Neutrophil (primary cell): ENCODE measurements at regions not wholly inside any gene's neighbourhood (a gene's known extent, or its start where the extent isn't known, plus 50 kb on each side); places are given as distances from the start of the nearest gene placed in this dataset.
"Not testable (repeated sequence)": the region's sequence is repeated elsewhere in the genome, so short reads cannot be mapped to it uniquely, and the experiment has no call there.

Experiments
- H3K27ac ChIP-seq: fragments of 200-600 bp; sonication (generic); 2 replicates; pipeline ENCODE4 v1.5.1; 2016; ENCODE audit warnings: mild to moderate bottlenecking, moderate library complexity
- H3K27me3 ChIP-seq: fragments of 200-600 bp; sonication (generic); 2 replicates; pipeline ENCODE4 v1.6.0; 2016; ENCODE audit warnings: mild to moderate bottlenecking
- H3K36me3 ChIP-seq: fragments of 200-600 bp; sonication (generic); 2 replicates; pipeline ENCODE4 v1.5.1; 2017
- H3K4me1 ChIP-seq, 2 experiments: fragments of 200-600 bp in 1 of 2; sonication (generic) in 1 of 2; 1 replicate in 1 of 2; 2 replicates in 1 of 2; pipeline versions ENCODE4 v1.5.1 to v1.6.1; 2013 to 2016; ENCODE audit warnings: low read depth in 1 of 2, low read length in 1 of 2, mild to moderate bottlenecking in 1 of 2, moderate library complexity in 1 of 2; ENCODE audit not compliant: control insufficient read depth in 1 of 2, insufficient read depth in 1 of 2
- H3K4me3 ChIP-seq, 2 experiments: fragments of 200-600 bp in 1 of 2; sonication (generic) in 1 of 2; 1 replicate in 1 of 2; 2 replicates in 1 of 2; pipeline ENCODE4 v1.5.1; 2013 to 2016; ENCODE audit warnings: low read depth in 1 of 2, low read length in 1 of 2, mild to moderate bottlenecking in 1 of 2, moderate library complexity in 1 of 2
- H3K9me3 ChIP-seq: fragments of 200-600 bp; sonication (generic); 2 replicates; pipeline ENCODE4 v1.5.1; 2016
- TF ChIP-seq, protein P1 (sequence below): fragments of 200-600 bp; sonication (generic); IDR thresholded peaks from 2 replicates; pipeline ENCODE4 v1.5.1; 2016; ENCODE audit warnings: antibody characterized with exemption

DNA sequence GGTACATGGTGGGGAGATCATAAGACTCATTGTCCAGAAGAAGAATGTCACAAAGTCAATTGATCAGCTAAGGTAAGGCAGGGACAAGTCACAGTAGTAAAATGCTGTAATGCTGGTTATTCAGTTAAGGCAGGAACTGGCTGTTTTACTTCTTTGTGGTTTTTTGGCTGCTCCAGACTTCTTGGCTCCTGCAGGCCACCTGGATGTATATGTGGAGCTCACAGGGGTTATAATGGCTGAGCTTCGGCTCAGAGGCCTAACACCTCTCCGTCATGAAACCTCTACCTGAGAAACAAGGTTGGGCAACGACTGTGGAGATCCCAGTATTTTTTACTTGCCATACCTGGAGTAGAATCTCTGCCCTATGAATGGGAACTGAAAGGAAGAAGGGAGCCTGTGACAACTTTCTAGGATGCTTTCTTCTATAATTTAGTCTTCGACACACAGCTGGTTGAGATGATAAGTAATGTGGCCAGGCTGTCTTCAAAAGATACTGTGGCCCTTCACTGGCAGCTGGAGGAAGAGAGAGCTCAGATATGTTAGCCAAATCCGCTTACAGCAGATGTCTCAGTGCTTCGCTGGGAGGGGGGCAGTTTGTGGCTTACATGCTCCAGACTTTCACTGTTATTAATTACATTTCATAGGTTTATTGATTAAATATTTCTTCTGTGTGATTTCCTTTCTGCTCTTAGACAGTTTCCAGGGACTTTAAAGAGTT lies 887.8 kb downstream of the IGSF11 start:
- H3K27me3 ChIP-seq = no peaks in the 10 kb centered on the region
- H3K36me3 ChIP-seq = no peaks in the 10 kb centered on the region
- H3K4me3 ChIP-seq = no peak overlapping the region
- H3K27ac ChIP-seq = no peak overlapping the region
- no peaks in the 10 kb centered on the region for H3K4me1 ChIP-seq
- TF ChIP-seq, protein P1, sequence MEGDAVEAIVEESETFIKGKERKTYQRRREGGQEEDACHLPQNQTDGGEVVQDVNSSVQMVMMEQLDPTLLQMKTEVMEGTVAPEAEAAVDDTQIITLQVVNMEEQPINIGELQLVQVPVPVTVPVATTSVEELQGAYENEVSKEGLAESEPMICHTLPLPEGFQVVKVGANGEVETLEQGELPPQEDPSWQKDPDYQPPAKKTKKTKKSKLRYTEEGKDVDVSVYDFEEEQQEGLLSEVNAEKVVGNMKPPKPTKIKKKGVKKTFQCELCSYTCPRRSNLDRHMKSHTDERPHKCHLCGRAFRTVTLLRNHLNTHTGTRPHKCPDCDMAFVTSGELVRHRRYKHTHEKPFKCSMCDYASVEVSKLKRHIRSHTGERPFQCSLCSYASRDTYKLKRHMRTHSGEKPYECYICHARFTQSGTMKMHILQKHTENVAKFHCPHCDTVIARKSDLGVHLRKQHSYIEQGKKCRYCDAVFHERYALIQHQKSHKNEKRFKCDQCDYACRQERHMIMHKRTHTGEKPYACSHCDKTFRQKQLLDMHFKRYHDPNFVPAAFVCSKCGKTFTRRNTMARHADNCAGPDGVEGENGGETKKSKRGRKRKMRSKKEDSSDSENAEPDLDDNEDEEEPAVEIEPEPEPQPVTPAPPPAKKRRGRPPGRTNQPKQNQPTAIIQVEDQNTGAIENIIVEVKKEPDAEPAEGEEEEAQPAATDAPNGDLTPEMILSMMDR = no peak
- no peaks in the 10 kb centered on the region for H3K9me3 ChIP-seq

DNA sequence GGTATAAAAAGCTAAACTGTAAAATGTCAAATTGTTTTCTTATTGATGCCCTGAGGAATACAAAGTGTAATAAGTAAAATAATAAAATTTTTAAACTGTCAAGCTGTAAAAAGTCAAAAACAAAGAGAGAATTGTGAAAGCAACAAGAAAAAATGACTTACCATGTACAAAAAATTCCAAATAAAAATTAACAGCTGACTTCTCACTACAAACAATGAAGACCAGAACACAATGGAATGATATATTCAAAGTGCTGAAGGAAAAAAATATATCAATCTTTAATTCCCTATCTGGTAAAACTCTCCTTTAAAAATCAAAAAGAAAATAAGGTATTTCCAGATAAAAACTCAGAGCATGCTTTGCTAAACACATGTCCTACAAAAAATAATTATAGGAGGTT lies 883.5 kb downstream of the IGSF11 start:
- Histone ChIP-seq H3K4me1 (no peaks in the 10 kb centered on the region), H3K4me3 (no peak overlapping the region), H3K36me3 (no peaks in the 10 kb centered on the region), H3K27me3 (no peaks in the 10 kb centered on the region), H3K9me3 (no peaks in the 10 kb centered on the region), H3K27ac (no peak overlapping the region)
- TF ChIP-seq, protein P1 = no peak

DNA sequence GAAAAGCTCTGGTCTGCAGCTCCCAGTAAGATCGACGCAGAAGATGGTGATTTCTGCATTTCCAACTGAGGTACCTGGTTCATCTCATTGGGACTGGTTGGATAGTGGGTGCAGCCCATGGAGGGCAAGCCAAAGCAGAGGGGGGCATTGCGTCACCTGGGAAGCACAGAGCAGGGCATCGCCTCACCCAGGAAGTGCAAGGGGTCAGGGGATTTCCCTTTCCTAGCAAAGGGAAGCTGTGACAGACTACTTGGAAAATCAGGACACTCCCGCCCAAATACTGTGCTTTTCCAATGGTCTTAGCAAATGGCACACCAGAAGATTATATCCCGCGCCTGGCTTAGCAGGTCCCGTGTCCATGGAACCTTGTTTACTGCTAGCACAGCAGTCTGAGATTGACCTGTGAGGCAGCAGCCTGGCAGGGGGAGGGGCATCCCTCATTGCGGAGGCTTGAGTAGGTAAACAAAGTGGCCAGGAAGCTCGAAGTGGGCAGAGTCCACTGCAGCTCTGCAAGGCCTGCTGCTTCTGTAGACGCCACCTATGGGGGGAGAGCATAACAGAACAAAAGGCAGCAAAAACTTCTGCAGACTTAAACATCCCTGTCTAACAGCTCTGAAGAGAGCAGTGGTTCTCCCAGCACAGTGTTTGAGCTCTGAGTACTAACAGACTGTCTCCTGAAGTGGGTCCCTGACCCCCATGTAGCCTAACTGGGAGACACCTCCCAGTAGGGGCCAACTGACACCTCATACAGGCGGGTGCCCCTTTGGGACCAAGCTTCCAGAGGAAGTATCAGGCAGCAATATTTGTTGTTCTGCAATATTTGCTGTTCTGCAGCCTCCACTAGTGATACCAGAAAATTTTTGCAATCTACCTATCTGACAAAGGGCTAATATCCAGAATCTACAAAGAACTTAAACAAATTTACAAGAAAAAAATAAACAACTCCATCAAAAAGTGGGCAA lies 871.7 kb downstream of the IGSF11 start:
- not testable (repeated sequence) for H3K27ac ChIP-seq, H3K9me3 ChIP-seq, H3K4me1 ChIP-seq, H3K27me3 ChIP-seq, H3K36me3 ChIP-seq, H3K4me3 ChIP-seq

DNA sequence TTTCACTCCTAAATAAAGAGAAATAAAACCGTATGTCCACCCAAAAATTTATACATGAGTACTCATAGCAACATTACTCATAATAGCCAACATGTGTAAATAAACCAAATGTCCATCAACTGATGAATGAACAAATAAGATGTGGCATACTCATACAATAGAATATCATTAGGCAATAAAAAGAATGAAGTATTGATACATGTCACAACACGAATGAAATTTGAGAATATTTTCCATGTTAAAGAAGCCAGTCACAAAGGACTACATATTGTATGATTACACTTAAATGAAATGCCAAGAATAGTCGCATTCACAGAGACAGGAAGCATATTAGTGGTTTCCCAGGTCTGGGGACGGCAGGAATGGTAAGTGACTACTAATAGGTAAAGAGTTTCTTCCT lies 869.2 kb downstream of the IGSF11 start:
- Histone ChIP-seq H3K27ac (no peak overlapping the region), H3K4me3 (no peak overlapping the region), H3K27me3 (no peaks in the 10 kb centered on the region), H3K36me3 (no peaks in the 10 kb centered on the region), H3K4me1 (no peaks in the 10 kb centered on the region), H3K9me3 (no peaks in the 10 kb centered on the region)
- TF ChIP-seq, protein P1 = no peak

DNA sequence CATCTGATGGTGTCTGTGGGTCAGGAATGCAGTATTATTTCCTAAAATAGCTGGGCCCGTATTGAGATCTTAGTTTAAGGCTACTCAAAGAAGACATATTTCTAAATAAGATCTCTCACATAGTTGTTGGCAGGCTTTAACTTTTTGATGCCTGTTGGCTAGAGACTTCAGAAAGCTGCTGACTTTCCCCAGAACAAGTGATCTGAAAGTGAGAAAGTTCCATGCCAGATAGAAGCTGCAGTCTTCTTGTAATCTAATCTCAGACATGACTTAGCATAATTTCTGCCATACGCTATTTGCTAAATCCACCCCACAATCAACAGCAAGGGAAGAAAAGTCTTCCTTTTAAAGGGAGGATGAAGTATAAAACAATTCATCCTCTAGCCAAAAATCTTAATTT lies 867.1 kb downstream of the IGSF11 start:
- TF ChIP-seq, protein P1 = no peak
- no peaks in the 10 kb centered on the region for H3K36me3 ChIP-seq
- no peak overlapping the region for H3K27ac ChIP-seq
- H3K4me3 ChIP-seq = no peak overlapping the region
- no peaks in the 10 kb centered on the region for H3K4me1 ChIP-seq
- H3K9me3 ChIP-seq = no peaks in the 10 kb centered on the region
- H3K27me3 ChIP-seq = no peaks in the 10 kb centered on the region

DNA sequence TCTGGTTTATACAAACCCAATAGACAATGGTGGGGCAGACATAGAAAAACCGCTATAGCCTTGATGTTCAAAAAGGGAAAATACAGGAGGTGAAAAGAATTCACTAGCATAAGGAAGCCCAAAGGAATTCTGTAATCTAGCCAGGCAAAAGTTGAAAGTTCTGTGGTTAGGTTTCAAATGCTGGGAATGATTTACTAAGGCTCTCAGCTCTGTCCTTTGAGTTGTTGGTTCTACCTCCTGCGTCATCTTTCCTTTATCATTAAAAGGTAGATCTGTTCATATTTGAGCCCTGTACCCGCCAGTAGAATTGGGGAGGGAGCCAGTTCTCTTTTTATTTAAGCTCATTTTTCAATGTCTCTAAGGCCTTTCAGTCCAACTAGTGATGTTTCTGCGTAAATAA lies 866.5 kb downstream of the IGSF11 start:
- Histone ChIP-seq H3K36me3 (no peaks in the 10 kb centered on the region), H3K4me3 (no peak overlapping the region), H3K27ac (no peak overlapping the region), H3K27me3 (no peaks in the 10 kb centered on the region), H3K4me1 (no peaks in the 10 kb centered on the region), H3K9me3 (no peaks in the 10 kb centered on the region)
- TF ChIP-seq, protein P1 = no peak
